T47D (cell line): ENCODE measurements at regions not wholly inside any gene's neighbourhood (a gene's known extent, or its start where the extent isn't known, plus 50 kb on each side); places are given as distances from the start of the nearest gene placed in this dataset.
"Not testable (repeated sequence)": the region's sequence is repeated elsewhere in the genome, so short reads cannot be mapped to it uniquely, and the experiment has no call there.

Source experiments
- DNase-seq, 2 experiments: peaks; one replicate each; pipeline versions ENCODE4 v3.0.0 to v3.0.0-alpha.2; 2011 to 2012; ENCODE audit warnings: low read depth in 1 of 2, low spot score in 1 of 2
- JUND ChIP-seq: IDR thresholded peaks from 2 replicates; pipeline ENCODE4 v1.6.1; 2012; ENCODE audit warnings: low read depth
- in situ Hi-C: cut with HindIII; loops from 2 replicates; pipeline ENCODE4 v1.10.0; 2016; ENCODE audit warnings: low sequenced_read_pairs, low pct_unique_long_range_greater_than_20kb

DNA sequence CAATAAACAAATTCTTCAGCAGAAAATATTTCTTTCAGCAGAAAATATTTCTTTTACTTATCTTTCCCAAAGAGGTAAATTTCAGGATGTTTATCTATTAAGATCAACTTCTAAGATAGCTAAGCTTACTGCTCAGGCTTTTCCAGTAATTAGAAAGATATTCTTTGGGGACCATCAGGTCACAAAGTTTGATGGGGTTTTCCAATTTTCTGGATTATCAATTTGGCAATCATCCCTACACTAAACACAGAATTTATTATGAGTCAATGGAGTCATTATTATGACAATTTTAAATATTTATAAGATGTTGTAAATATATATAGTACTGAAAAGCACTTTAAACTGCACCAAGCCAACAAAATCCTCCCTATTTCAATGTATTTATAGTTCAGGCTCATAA lies 137.6 kb downstream of the AKAP11 start:
- in situ Hi-C loops = no loop called here

GRCh38 chr13:42412812-42413483 lies 141.0 kb downstream of the AKAP11 start:
- in situ Hi-C loops = no loop called here
- no peak for DNase-seq
- no peak for TF ChIP-seq JUND

More for the DNA sequence above, 137.6 kb downstream of the AKAP11 start:
- no peak for DNase-seq
- TF ChIP-seq JUND = no peak

- no peak for TF ChIP-seq JUND
- in situ Hi-C loops = no loop called here
- DNase-seq = no peak
These were observed 141.5 kb downstream of the AKAP11 start for GRCh38 chr13:42413484-42413815.

DNA sequence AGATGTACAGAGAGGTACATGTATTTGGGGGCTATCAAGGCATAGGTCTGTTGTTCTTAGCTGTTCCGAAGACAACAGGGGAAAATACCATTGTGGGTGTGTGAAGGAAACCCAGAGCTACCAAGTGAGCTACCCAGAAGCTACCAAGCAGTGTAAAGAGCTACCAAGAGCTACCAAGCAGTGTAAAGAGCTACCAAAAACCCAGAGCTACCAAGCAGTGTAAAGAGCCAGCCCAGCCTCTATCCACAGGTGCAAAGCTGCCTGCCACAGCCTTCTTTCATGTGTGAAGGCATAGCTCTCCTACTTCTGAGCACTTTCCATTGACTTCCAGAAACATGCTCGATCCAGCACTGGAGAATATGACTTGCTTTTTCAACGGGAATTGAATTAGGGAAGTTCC lies 145.7 kb downstream of the AKAP11 start:
- no peak for DNase-seq
- TF ChIP-seq JUND = no peak
- in situ Hi-C loops = no loop called here

- TF ChIP-seq JUND = no peak
- in situ Hi-C loops = no loop called here
- DNase-seq = no peak
These were observed 146.2 kb downstream of the AKAP11 start for GRCh38 chr13:42418184-42418583.

- TF ChIP-seq JUND = no peak
- in situ Hi-C loops = no loop called here
- no peak for DNase-seq
These were observed 148.4 kb downstream of the AKAP11 start for GRCh38 chr13:42420304-42420703.

GRCh38 chr13:42422681-42423080 lies 150.7 kb downstream of the AKAP11 start:
- TF ChIP-seq JUND = no peak
- no peak for DNase-seq
- in situ Hi-C loops = no loop called here

GRCh38 chr13:42424182-42424581 lies 149.8 kb upstream of the TNFSF11 start:
- no peak for TF ChIP-seq JUND
- in situ Hi-C loops = no loop called here
- DNase-seq = no peak

GRCh38 chr13:42445354-42445753 lies 128.6 kb upstream of the TNFSF11 start:
- TF ChIP-seq JUND = no peak
- in situ Hi-C loops = no loop called here
- no peak for DNase-seq

GRCh38 chr13:42446597-42446996 lies 127.4 kb upstream of the TNFSF11 start:
- DNase-seq, in situ Hi-C loops: not testable (repeated sequence)

- in situ Hi-C loops = no loop called here
- no peak for TF ChIP-seq JUND
These were observed 120.8 kb upstream of the TNFSF11 start for GRCh38 chr13:42453091-42453645.

DNA sequence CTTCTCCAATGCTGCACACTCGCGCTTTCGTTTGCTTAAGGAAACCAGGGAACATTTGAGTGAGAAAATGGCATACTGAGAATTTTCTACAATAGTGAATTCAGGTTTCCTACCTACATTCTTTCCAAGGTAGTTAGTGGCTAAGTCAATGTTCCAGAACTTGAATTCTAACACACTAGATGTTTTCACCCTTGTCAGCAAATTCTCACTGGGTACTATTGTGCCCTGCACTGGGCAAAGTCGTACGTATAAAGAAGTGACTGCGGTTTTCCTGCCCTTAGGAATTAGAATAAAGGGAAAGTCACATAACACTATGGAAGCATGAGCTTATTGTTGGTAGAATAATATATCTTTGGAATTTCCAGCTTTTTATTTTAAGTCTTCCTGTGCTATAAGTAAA lies 119.2 kb upstream of the TNFSF11 start:
- no peak for DNase-seq
- in situ Hi-C loops = no loop called here
- TF ChIP-seq JUND = no peak

More at GRCh38 chr13:42453091-42453645, 120.8 kb upstream of the TNFSF11 start:
- no peak for DNase-seq

DNA sequence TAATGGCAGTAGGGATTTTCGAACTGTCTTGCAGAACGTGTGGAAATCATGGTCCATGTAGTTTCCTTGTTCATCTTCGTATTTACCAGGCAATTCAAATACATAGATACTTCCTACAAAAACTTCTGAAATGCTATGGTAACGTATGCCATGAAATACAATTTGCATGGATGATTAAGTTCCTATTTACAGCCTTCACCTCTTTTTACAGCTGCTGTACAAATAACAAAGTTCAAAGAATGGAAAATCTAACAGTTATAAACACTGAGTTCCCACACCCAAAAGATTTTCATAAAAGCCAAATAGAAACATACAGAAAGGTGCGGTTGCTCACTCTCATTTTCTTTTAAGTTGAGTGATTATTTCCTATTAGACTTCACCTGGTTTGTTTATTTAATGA lies 115.8 kb upstream of the TNFSF11 start:
- in situ Hi-C loops = no loop called here
- DNase-seq = no peak
- TF ChIP-seq JUND = no peak

DNA sequence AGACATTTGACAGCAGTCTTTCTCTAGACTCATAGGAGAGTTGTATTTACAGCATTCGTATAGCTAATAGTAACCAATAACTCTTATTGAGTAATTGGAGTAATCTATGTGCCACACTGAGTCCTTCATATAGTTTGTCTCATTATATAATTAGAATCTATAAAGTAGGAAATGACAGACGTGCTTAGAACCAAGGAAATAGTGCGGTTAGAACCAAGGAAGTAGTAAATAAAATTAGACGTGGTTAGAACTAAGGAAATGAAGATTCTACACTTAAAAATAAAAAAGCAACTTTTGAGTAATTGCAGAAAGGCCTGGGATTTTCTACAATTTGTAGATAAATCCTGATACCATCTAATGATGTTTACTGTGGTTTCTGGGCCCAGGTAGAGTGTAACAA lies 107.8 kb upstream of the TNFSF11 start:
- no peak for TF ChIP-seq JUND
- in situ Hi-C loops = no loop called here
- no peak for DNase-seq
